ENCODE measurements at regions not wholly inside any gene's neighbourhood (a gene's known extent, or its start where the extent isn't known, plus 50 kb on each side); places are given as distances from the start of the nearest gene placed in this dataset.
A peak's percentile ranks its signal among the peaks of the same experiment; 100 is the strongest.

DNA sequence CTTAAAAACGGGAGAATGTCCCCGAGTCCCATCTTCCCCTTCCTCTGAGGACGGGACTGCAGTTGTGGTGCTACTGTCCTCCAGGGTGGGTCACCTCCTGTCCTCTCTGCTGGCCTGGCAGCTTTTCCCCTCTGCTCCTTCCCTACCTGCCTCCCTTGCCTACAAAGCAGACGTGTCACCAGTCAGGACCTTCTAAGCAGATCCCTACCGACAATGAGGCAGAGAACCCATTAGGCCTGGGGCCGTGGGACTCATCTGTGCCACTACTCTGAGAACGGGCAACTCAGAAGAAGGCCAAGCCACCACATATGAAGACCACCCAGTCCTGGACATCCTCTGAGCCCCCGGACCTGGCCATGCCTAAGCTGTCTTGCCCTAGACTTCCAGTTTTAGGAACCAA is 103.0 kb upstream of the TEX51 start:
- no peak for DNase-seq

- no peak for DNase-seq
Observed at GRCh38 chr2:126796931-126797621, 101.6 kb upstream of the TEX51 start.

DNA sequence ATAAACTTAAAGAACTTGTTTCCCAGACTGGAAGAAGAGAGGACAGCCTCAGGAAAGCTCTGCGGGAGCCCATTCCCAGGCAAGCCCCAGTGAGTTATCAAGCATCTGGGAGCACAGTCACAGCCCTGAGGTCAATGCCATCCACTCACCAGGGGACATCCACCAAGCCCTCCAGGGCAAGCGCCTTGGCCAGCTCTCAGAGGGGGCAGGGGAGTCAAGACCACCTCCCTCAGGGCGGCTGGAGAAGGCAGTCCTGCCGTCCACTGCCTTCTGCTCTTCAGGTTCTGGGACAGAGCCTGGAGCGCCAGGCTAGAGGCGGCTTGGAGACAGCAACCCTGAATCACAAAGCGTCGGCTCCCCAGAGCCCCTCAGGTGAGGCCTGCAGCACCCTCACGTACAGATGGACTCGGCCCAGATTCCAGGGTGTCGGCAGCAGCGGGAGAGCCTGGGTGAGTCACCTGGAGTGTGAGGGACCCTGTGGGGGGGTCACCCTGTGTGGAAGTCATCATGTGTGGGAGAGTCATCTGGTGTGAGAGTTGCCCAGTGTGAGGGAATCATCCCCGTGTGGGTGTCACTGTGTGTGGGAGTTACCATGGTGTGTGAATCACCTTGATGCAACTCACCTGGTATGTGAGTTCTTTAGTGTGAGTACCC is 100.9 kb upstream of the TEX51 start:
- no peak for DNase-seq

DNA sequence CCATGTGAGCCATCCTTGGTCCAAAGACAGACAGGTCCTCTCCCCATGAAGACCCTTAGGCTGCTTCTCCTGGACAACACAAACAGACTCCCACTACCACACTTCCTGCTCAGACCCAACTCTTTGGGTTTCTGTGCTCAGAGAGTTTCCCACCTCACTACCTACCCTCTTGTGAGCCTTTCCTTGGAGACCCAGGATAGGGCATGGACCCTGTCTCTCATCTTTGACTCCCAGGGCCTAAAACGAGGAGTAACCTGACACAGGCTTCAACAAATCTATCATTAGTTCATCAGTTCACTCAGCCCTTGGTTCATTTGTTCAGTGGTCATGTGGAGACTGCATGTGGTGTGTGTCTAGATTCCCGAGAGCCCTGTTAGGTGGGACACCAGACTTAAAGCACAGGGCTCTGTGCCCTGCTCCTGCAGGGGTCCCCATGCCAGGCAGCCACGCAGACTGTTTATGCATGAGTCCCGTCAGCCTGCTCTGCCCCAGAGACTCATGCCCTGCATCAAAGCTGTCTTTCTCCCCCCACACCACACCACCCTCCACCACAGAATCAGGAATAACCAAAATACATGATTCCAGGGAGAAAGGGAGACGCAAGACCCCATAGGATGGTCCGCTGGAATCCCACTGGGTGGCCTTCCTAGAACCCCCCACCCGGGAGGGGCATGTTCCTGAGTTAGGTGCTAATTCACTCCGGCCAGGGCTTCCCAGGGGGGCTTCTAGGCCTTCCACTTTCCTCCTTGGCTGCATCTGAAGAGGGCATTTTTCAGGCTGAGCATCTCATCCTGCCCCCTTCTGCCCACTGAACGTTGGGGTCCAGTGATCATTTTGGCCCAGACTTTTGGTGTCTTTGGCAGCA is 100.2 kb upstream of the TEX51 start:
- no peak for DNase-seq

DNA sequence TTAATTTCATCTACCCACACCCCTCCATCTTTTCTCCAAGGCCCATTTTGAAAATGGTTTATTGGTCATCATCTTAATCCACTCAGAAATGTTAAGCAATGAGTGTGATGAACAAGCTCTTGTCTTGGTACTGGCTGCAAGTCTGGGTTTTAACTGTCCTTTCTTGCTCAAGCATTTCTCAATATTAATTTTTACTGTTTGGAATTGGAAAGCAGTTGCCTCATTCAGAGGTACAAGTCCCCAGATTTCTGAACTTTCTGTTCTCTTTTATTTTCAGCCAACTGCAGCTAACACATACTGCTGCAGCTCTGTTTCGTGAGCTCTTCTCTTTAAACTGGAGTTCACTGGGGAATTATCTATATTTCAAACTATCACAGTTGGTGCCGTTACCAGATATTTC is 99.4 kb upstream of the TEX51 start:
- DNase-seq = no peak

- DNase-seq = no peak
Observed at GRCh38 chr2:126801473-126801872, 97.2 kb upstream of the TEX51 start.

- no peak for DNase-seq
Observed at GRCh38 chr2:126802316-126802715, 96.4 kb upstream of the TEX51 start.

DNA sequence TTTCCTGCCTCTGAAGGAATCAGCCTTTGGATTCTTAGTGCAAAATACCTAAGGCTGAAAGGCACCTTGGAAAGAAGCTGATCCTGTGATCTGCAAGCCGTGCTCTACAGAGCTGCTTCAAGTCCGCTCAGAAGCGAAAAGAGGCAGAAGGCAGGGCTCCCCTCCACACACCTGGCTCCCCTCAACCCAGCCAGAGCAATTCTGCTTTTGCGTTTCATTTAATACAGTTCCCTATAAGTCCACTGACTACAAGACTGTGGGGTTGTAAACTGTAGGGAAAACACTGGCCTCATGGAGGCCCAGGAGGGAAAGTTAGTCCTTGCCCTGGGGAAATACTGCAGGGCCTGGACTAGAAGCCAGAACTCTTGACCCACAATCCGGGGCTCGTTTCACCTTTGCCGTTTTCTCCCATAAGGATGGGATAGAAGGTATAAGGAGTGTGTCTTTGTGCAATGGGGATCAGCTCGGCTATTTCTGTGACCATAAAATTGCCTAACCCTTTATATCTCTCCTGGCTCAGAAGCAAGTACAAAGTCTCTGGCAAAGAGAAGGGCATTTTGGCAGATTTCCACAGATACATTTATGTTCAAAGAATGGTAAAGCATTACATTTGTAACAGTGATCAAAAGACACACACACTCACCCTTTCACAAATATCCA is 95.8 kb upstream of the TEX51 start:
- no peak for DNase-seq

DNA sequence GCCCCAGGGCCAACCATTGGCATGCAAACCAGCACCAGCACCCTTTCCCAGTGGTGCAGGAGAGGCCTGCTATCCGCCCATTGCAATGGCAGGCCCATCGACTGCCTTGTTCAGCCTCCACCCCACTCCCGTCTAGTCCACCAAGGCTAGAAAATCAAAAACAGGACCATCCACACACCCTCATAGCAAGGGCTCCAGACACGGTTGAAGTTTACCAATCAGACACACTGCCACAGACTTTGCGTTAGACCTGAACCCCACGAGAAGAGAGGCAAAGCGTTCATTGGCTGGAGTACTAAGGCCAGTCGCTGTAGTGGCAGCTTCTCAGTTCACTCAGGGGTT is 95.3 kb upstream of the TEX51 start:
- DNase-seq = no peak

DNA sequence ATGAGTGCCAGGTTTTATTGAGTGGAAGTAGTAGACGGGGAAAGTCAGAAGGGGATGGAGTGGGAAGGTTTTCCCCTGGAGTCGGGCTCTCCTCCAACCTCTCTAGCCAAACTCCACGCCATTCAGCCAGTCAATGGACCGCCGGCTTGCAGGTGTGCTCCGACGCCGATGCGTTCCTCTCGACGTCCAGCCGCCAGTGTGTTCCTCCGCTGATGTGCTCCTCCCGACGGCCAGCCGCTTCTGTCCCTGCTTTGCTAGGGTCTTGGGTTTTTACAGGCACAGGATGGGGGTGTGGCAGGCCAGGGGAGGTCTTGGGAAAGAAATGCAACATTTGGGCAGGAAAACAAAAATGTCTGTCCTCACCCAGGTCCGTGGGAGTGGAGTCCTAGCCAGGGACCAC is 94.3 kb upstream of the TEX51 start:
- no peak for DNase-seq

GRCh38 chr2:126808929-126809328 is 89.8 kb upstream of the TEX51 start:
- no peak for DNase-seq

DNA sequence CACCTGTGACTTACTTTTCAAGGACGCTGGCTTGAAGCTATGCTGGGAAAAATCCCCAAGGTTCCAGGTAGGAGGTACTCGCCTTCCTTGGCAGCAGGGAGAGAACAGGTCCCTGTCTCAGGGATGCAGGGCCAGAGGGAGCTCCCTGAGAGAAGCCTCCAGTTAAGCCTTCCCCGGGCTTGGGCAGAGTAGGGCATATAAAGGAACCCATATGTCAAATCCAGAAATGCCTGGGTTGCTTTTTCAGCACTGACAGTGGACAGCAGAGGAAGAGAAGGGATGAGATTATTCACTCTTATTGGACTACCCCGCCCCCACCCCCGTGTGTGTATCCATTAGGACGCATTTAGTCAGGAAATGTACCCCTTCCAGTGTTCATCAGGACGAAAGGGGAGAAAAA is 89.3 kb upstream of the TEX51 start:
- DNase-seq = no peak

DNA sequence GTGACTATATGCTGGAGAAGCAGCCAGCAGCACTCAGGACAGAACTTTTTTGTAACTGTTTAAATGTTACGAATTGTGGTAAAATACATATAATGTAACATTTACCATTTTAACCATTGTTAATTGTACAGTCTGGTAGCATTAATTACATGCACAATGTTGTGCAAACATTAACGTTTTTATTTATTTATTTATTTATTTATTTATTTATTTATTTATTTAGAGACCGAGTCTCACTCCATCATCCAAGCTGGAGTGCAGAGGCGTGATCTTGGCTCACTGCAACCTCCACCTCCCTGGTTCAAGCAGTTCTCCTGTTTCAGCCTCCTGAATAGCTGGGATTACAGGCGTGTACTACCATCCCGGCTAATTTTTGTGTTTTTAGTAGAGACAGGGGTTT is 88.7 kb upstream of the TEX51 start:
- DNase-seq = no peak

GRCh38 chr2:126811101-126811500 is 87.6 kb upstream of the TEX51 start:
- no peak for DNase-seq

DNA sequence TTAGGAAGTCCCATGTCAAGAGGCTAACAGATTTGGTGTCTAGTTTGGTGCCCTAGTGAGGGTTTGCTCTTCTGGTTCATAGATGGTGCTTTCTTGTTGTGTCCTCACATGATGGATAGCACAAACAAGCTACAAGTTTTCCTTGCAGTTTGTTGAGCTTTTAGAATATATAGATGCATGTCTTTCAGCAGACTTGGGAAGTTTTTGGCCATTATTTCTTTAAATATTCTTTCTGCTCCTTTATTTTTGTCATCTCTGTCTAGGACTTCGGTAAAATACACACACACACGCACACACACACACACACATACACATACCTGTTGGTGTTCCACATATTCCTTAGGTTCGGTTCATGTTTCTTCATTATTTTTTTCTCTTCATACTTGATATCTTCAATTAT is 81.5 kb upstream of the TEX51 start:
- DNase-seq = no peak

GRCh38 chr2:126822115-126822514 is 76.6 kb upstream of the TEX51 start:
- DNase-seq = no peak

GRCh38 chr2:126822921-126823320 is 75.8 kb upstream of the TEX51 start:
- no peak for DNase-seq

- no peak for DNase-seq
Observed at GRCh38 chr2:126823951-126824350, 74.7 kb upstream of the TEX51 start.

GRCh38 chr2:126824663-126825062 is 74.0 kb upstream of the TEX51 start:
- DNase-seq = no peak

- DNase-seq = no peak
Observed at GRCh38 chr2:126825316-126825715, 73.4 kb upstream of the TEX51 start.

DNA sequence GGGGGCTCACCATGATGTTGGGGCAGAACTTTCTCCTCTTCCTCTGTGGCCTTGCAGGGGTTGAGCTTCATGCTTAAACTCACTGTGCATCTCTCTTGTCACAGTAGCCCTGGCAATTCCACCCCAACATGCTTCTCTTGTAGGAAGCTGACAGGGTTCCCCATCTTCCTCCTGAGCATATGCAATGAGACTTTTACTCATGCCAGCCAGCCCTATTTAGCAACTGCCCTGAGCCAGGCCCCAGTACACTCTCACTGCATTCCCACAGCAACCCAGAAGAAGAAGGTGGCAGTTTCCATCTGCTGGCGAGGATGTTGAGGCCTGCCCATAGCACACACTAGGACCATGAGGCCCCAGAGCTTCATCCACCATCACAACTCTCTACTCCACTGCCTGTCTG is 72.2 kb upstream of the TEX51 start:
- DNase-seq = no peak

GRCh38 chr2:126827371-126827770 is 71.3 kb upstream of the TEX51 start:
- no peak for DNase-seq

GRCh38 chr2:126828051-126828450 is 70.6 kb upstream of the TEX51 start:
- DNase-seq = peak; percentile 15 to 40

GRCh38 chr2:126828491-126828890 is 70.2 kb upstream of the TEX51 start:
- DNase-seq = peak; percentile 75 to 81

Measured in Kasumi-1 (cell line).